Panc1 (cell line): ENCODE measurements at regions not wholly inside any gene's neighbourhood (a gene's known extent, or its start where the extent isn't known, plus 50 kb on each side); places are given as distances from the start of the nearest gene placed in this dataset.

Experiments
- CTCF ChIP-seq: fragments of 450-650 bp; IDR thresholded peaks from 2 replicates; pipeline ENCODE4 v1.5.1; 2017; ENCODE audit warnings: mild to moderate bottlenecking
- POLR2AphosphoS5 ChIP-seq: IDR thresholded peaks from 2 replicates; pipeline ENCODE4 v1.6.1; 2012; ENCODE audit warnings: mild to moderate bottlenecking, low read depth, low read length, moderate library complexity
- REST ChIP-seq, 2 experiments: IDR thresholded peaks; 2 replicates each; pipeline ENCODE4 v1.6.1; 2011 to 2012; ENCODE audit warnings: low read depth in 2 of 2, control low read depth in 1 of 2, low read length in 1 of 2, mild to moderate bottlenecking in 1 of 2, moderate library complexity in 1 of 2; ENCODE audit not compliant: insufficient read depth in 1 of 2
- SIN3A ChIP-seq: IDR thresholded peaks from 2 replicates; pipeline ENCODE4 v1.6.1; 2012; ENCODE audit warnings: low read depth, mild to moderate bottlenecking, low read length, moderate library complexity, borderline replicate concordance; ENCODE audit not compliant: insufficient read depth
- TCF7L2 ChIP-seq: IDR thresholded peaks from 2 replicates; pipeline ENCODE4 v1.6.1; 2011; ENCODE audit warnings: mild to moderate bottlenecking, low read depth, low read length, inconsistent platforms

- TF ChIP-seq CTCF (no peak), POLR2AphosphoS5 (no peak), SIN3A (no peak), REST (IDR thresholded peaks at IDR 0.05; ENCODE audit: insufficient read depth in 1 of 2, low read depth in 2 of 2, low read length in 1 of 2) (no peak), TCF7L2 (no peak)
Measured at GRCh38 chr4:124523816-124524215, 188.7 kb downstream of the ANKRD50 start.
